UCSD-AML1 (cell line): ENCODE measurements at regions not wholly inside any gene's neighbourhood (a gene's known extent, or its start where the extent isn't known, plus 50 kb on each side); places are given as distances from the start of the nearest gene placed in this dataset.
"Not testable (repeated sequence)": the region's sequence is repeated elsewhere in the genome, so short reads cannot be mapped to it uniquely, and the experiment has no call there.

Experiments used
- DNase-seq: peaks from one replicate; lab custom pipeline; 2025; ENCODE audit not compliant: unreplicated experiment; lab: John Stamatoyannopoulos, UW

GRCh38 chr2:184297085-184297484 lies 301.2 kb upstream of the ZNF804A start:
- no peak for DNase-seq

- DNase-seq: no peak
Measured at GRCh38 chr2:184302506-184302905, 295.8 kb upstream of the ZNF804A start.

- DNase-seq: no peak
Measured at GRCh38 chr2:184304006-184304405, 294.3 kb upstream of the ZNF804A start.

GRCh38 chr2:184305105-184305504 lies 293.2 kb upstream of the ZNF804A start:
- DNase-seq: no peak

DNA sequence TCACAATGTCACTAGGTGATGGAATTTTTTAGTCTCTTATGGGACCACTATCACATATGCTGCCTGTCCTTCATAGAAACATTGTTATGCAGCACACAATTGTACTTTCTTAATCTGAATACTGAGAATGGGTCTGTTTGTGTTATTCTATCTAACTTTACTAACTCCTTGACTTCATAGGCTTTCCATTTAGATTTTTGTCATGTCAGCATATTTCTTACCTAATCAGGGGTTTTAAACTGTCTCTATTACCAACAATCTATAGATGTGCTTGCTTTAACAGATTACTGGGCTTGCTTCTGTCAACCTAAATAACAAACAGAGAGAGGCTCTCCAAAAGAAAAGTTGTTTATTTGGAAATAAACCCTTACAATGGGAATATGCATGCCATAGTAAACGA lies 289.6 kb upstream of the ZNF804A start:
- no peak for DNase-seq

- no peak for DNase-seq
Measured at GRCh38 chr2:184312970-184313369, 285.4 kb upstream of the ZNF804A start.

GRCh38 chr2:184314829-184315228 lies 283.5 kb upstream of the ZNF804A start:
- no peak for DNase-seq

- no peak for DNase-seq
Measured at GRCh38 chr2:184316921-184317320, 281.4 kb upstream of the ZNF804A start.

DNA sequence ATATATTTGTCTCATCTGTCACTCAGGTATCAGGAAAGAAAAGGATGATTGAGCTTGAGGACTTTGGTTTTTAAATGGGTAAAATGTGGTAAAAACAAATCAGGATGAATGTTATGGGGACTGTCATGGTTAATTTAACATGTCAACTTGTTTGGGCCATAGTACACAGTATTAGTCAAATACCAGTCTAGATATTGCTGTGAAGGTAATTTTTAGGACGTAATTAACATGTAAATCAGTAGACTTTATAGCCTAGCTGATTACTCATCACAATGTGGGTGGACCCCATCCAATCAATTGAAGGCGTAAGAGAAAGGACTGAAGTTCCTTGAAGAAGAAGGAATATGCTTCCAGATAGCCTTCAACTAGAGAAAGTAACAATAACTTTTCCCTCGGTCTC lies 275.7 kb upstream of the ZNF804A start:
- DNase-seq: no peak

GRCh38 chr2:184326066-184326465 lies 272.3 kb upstream of the ZNF804A start:
- DNase-seq: no peak

GRCh38 chr2:184327805-184328204 lies 270.5 kb upstream of the ZNF804A start:
- DNase-seq: peak; percentile 4

DNA sequence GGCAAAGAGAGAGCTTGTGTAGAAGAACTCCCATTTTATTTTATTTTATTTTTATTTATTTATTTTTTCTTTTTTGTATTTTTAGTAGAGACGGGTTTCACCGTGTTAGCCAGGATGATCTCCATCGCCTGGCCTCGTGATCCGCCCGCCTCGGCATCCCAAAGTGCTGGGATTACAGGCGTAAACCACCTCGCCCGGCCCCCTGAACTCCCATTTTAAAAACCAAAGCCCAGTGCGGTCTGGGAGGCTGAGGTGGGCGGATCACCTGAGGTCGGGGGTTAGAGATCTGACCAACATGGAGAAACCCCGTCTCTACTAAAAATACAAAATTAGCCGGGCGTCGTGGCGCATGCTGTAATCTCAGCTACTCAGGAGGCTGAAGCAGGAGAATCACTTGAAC lies 267.8 kb upstream of the ZNF804A start:
- DNase-seq: not testable (repeated sequence)

- DNase-seq: no peak
Measured at GRCh38 chr2:184336688-184337087, 261.6 kb upstream of the ZNF804A start.

DNA sequence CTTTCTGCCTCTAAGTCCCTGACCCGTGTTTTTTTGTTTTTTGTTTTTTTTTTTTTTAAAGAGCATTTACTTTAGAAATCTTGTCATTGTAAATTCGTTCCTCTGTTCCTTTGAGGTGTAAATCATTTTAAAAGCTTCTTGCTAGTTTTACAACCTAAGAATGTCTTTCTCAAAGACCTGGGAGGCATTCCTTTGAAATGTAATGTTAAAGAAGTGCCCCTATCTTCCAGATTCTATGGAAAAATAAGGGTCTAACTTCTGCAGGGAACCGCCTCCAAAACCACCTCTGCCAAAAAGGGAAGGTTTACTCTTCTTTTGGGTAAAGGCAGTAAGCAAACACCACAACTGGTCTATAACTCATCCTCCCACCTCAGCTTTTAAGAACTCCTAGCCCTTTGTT lies 259.6 kb upstream of the ZNF804A start:
- DNase-seq: no peak

DNA sequence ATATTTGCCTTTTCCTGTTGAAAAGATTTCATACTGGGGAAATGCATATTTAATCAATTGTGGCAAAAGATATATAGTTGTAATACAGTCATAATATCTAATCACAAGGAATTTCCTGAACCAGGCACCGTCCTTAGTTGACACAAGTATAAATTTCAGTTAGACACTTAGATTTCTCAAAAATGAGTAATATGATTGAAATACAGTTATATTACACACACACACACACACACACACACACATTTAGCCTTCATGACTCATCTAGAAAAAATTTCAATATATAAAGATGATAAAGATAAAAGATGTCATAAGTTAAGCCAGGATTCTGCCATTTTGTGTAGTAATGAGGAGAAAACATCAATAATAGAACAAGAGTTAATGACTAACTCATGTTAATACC lies 258.4 kb upstream of the ZNF804A start:
- DNase-seq: no peak

DNA sequence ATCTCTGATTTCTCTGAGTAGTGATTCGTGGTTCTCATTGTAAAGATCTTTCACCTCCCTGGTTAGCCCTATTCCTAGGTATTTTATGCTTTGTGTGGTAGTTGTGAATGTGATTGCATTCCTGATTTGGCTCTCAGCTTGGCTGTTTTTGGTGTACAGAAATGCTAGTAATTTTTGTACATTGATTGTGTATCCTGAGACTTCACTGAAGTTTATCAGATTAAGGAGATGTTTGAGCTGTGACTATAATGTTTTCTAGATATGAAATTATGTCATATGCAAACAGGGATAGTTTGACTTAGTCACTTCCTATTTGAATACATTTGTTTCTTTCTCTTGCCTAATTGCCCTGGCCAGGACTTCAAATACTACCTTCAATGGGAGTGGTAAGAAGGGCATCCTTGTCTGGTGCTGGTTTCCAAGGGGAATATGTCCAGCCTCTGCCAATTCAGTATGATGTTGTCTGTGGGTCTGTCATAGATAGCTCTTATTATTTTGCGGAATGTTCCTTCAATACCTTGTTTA lies 251.9 kb upstream of the ZNF804A start:
- DNase-seq: no peak

- DNase-seq: no peak
Measured at GRCh38 chr2:184351126-184351525, 247.2 kb upstream of the ZNF804A start.

DNA sequence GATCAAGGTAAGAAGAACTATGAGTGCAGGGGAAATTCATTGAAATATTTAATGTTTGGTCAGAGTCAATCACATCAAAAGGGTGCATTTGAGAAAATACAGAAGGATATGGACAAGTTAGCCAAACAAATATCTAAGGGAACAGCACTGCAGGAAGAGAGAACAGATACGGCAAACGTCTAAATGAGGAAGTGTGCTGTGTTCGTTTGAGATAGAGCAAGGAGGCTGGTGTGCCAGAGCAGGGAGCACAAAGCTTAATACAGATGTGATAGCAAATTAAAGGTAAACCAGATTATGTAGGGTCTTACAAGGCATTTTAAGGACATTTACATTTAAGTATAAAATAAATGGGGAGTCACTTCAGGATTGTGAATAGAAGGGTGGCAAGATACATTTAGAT lies 241.3 kb upstream of the ZNF804A start:
- no peak for DNase-seq

DNA sequence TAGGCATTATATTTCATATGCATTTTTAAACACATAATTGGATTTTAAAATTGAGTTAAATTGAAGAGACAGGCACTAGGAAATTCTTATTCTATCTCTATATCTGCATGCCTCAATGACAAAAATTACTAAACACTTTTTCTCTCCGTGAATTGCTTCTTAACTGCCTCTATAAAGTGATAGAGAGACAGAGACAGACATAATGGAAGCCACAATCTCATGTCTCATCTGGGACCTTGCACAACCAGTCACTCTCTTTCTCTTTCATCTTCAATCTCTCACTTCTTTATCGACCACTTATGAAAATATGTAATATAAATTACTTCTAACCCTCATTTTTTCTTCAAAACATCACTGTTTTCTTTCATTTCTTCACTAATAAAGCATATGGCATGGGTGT lies 238.9 kb upstream of the ZNF804A start:
- DNase-seq: no peak

DNA sequence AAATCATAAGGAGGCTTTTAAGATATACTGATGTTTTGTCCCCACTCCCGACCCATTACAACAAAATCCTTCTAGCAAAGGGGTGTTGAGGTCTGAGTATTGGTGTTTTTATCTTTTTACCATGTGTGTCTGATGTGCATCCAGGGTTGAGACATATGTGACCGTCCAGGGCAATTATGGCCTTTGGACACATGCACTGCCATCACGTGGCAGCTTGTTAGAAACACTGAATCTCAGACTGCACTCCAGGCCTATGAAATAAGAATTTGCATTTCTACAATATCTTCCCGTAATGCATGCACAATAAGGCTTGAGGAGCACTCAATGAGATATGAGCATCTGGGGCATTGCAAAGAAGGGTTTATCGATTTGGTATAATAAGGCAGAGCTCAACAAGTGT lies 235.1 kb upstream of the ZNF804A start:
- no peak for DNase-seq

- no peak for DNase-seq
Measured at GRCh38 chr2:184367211-184367610, 231.1 kb upstream of the ZNF804A start.

- no peak for DNase-seq
Measured at GRCh38 chr2:184369307-184369706, 229.0 kb upstream of the ZNF804A start.

GRCh38 chr2:184370954-184371353 lies 227.4 kb upstream of the ZNF804A start:
- DNase-seq: no peak

DNA sequence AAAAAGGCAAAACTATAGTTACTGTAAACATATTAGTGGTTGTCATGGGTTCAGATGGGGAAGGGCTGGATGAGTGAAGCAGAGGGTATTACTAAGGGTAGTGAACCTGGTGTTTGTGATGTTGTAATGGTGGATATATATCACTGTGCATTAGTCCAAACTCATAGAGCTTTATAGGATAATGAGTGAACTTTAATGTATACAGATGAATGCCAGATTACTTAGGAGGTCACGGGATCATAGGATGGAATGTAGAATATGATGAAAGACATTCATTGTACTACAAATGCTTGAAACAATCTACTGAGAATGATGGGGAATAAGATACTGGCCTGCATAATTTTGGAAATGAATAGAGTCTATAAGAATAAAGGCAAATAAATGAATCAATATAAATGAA lies 226.7 kb upstream of the ZNF804A start:
- no peak for DNase-seq
